Thyroid gland (tissue), 4 donors: ENCODE measurements at regions not wholly inside any gene's neighbourhood (a gene's known extent, or its start where the extent isn't known, plus 50 kb on each side); places are given as distances from the start of the nearest gene placed in this dataset.

ENCODE experiments used
- POLR2A ChIP-seq, 2 donors: fragments of 450-650 bp; IDR thresholded peaks; one replicate each; pipeline ENCODE4 v1.6.1; 2017; ENCODE audit warnings: antibody characterized with exemption in 2 of 2, mild to moderate bottlenecking in 2 of 2, moderate library complexity in 1 of 2
- TF ChIP-seq, protein P1 (sequence below), 6 experiments: fragments of 200-600 bp in 3 of 6; fragments of 450-650 bp in 3 of 6; sonication (generic) in 3 of 6; IDR thresholded peaks; one replicate each; pipeline ENCODE4 v1.5.1; 2016 to 2019; ENCODE audit warnings: antibody characterized with exemption in 6 of 6, mild to moderate bottlenecking in 2 of 6, inconsistent platforms in 1 of 6, moderate library complexity in 1 of 6

DNA sequence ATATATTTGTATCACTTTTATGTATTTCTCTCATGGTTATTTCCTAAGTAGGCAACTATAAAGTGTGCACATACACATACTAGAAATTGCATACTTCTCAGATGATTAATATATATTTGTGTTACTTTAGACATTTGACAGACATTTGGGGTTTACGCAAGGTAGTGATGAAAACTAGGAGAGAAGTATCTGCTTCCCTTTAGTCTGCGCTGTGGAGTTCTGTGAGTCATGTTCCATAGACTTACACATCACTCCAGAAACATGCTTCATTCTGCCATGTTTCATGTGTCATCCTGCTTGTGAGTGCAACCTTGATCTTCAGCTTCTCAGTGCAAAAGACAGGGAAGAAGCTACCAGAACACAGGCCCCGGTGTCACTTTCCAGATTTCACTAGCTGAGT lies 200.7 kb upstream of the BMP2 start:
- TF ChIP-seq, protein P1, sequence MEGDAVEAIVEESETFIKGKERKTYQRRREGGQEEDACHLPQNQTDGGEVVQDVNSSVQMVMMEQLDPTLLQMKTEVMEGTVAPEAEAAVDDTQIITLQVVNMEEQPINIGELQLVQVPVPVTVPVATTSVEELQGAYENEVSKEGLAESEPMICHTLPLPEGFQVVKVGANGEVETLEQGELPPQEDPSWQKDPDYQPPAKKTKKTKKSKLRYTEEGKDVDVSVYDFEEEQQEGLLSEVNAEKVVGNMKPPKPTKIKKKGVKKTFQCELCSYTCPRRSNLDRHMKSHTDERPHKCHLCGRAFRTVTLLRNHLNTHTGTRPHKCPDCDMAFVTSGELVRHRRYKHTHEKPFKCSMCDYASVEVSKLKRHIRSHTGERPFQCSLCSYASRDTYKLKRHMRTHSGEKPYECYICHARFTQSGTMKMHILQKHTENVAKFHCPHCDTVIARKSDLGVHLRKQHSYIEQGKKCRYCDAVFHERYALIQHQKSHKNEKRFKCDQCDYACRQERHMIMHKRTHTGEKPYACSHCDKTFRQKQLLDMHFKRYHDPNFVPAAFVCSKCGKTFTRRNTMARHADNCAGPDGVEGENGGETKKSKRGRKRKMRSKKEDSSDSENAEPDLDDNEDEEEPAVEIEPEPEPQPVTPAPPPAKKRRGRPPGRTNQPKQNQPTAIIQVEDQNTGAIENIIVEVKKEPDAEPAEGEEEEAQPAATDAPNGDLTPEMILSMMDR (IDR thresholded peaks at IDR 0.05), result no peak
- TF ChIP-seq POLR2A (IDR thresholded peaks at IDR 0.05), result no peak
